ENCODE measurements at regions not wholly inside any gene's neighbourhood (a gene's known extent, or its start where the extent isn't known, plus 50 kb on each side); places are given as distances from the start of the nearest gene placed in this dataset.

GRCh38 chr12:39065455-39065854 lies 160.1 kb upstream of the CPNE8 start:
- Mint-ChIP-seq H3K27ac (no peak overlapping the region), H3K27me3 (ENCODE audit: low read depth) (no peaks in the 10 kb centered on the region), H3K9me3 (peaks cover 1% of the 10 kb centered on the region), H3K36me3 (no peaks in the 10 kb centered on the region), H3K4me1 (peaks cover 2% of the 10 kb centered on the region), H3K4me3 (no peak overlapping the region)
- no peak for DNase-seq (ENCODE audit: low spot score in 2 of 2, unreplicated experiment in 2 of 2)
- no peak for TF ChIP-seq CTCF (IDR thresholded peaks at IDR 0.05; ENCODE audit: unreplicated experiment)

- Mint-ChIP-seq H3K4me3 (no peak overlapping the region), H3K4me1 (peaks cover 2% of the 10 kb centered on the region), H3K27me3 (ENCODE audit: low read depth) (no peaks in the 10 kb centered on the region), H3K9me3 (peaks cover 5% of the 10 kb centered on the region), H3K36me3 (no peaks in the 10 kb centered on the region), H3K27ac (no peak overlapping the region)
- DNase-seq (ENCODE audit: low spot score in 2 of 2, unreplicated experiment in 2 of 2), result no peak
- TF ChIP-seq CTCF (IDR thresholded peaks at IDR 0.05; ENCODE audit: unreplicated experiment), result no peak
Observed at GRCh38 chr12:39064708-39065107, 159.3 kb upstream of the CPNE8 start.

- no peak for DNase-seq (ENCODE audit: low spot score in 2 of 2, unreplicated experiment in 2 of 2)
- Mint-ChIP-seq H3K36me3 (no peaks in the 10 kb centered on the region), H3K4me3 (no peak overlapping the region), H3K27me3 (ENCODE audit: low read depth) (no peaks in the 10 kb centered on the region), H3K4me1 (peaks cover 9% of the 10 kb centered on the region), H3K9me3 (peaks cover 5% of the 10 kb centered on the region), H3K27ac (no peak overlapping the region)
- no peak for TF ChIP-seq CTCF (IDR thresholded peaks at IDR 0.05; ENCODE audit: unreplicated experiment)
Observed at GRCh38 chr12:39062266-39062996, 157.0 kb upstream of the CPNE8 start.

- Mint-ChIP-seq H3K9me3 (peaks cover 5% of the 10 kb centered on the region), H3K27ac (no peak overlapping the region), H3K36me3 (no peaks in the 10 kb centered on the region), H3K27me3 (ENCODE audit: low read depth) (no peaks in the 10 kb centered on the region), H3K4me3 (no peak overlapping the region), H3K4me1 (peaks cover 9% of the 10 kb centered on the region)
- no peak for TF ChIP-seq CTCF (IDR thresholded peaks at IDR 0.05; ENCODE audit: unreplicated experiment)
- DNase-seq (ENCODE audit: low spot score in 2 of 2, unreplicated experiment in 2 of 2), result no peak
Observed at GRCh38 chr12:39061576-39061975, 156.2 kb upstream of the CPNE8 start.

GRCh38 chr12:39048395-39048794 lies 143.0 kb upstream of the CPNE8 start:
- Mint-ChIP-seq H3K27ac (no peak overlapping the region), H3K9me3 (no peaks in the 10 kb centered on the region), H3K27me3 (ENCODE audit: low read depth) (no peaks in the 10 kb centered on the region), H3K4me1 (peaks cover 22% of the 10 kb centered on the region), H3K4me3 (no peak overlapping the region), H3K36me3 (no peaks in the 10 kb centered on the region)
- no peak for DNase-seq (ENCODE audit: low spot score in 2 of 2, unreplicated experiment in 2 of 2)
- TF ChIP-seq CTCF (IDR thresholded peaks at IDR 0.05; ENCODE audit: unreplicated experiment), result no peak

Measured in mesothelial cell of epicardium (in vitro differentiated cells).